HepG2 (cell line): ENCODE measurements at regions not wholly inside any gene's neighbourhood (a gene's known extent, or its start where the extent isn't known, plus 50 kb on each side); places are given as distances from the start of the nearest gene placed in this dataset.

Source experiments
- ATAC-seq: fragments of 200-7000 bp; cut with Tn5 transposase; 3 replicates; pipeline ENCODE4 v1.9.1; 2020; ENCODE audit warnings: mild to moderate bottlenecking, moderate library complexity
- BruUV-seq: library from RNA; stranded (reverse); fragments of 400-500 nt; replicated peaks from 2 replicates; lab custom pipeline; 2021; lab: Mats Ljungman, UMichigan
- CTCF ChIA-PET: fragments of 300-600 bp; formaldehyde crosslinking; extraction: SDS; loops from one replicate; lab custom pipeline; 2021; ENCODE audit warnings: low total read pairs, inconsistent platforms, low intra/inter-chr PET ratio; lab: Yijun Ruan, JAX
- POLR2A ChIA-PET: fragments of 350-600 bp; sonication (Branson Sonifier 250); formaldehyde crosslinking; loops from one replicate; lab custom pipeline; 2020; ENCODE audit warnings: antibody characterized with exemption, inconsistent platforms; lab: Yijun Ruan, JAX
- DNase-seq: peaks from one replicate; pipeline ENCODE4 v3.0.0-alpha.2; 2015; ENCODE audit warnings: low spot score
- FAIRE-seq: peaks from 3 replicates; lab custom pipeline; 2011; peaks lifted over from hg19 to GRCh38; lab: Jason Lieb, UNC
- H2AFZ ChIP-seq: one replicate; pipeline ENCODE4 v1.6.1; 2011; ENCODE audit warnings: low read length, inconsistent platforms
- H3K27ac ChIP-seq: fragments of 300-600 bp; 3 replicates; pipeline ENCODE4 v1.8.0; 2011; ENCODE audit warnings: mixed run types, mild to moderate bottlenecking, mixed read lengths, low read length, inconsistent platforms; ENCODE audit not compliant: insufficient read depth; ENCODE audit errors: extremely low read length
- H3K27me3 ChIP-seq, 2 experiments: fragments of 200-600 bp in 1 of 2; 2 replicates in 1 of 2; 3 replicates in 1 of 2; pipeline versions ENCODE4 v1.6.0 to v1.8.0; 2011; ENCODE audit warnings: low read length in 2 of 2, mild to moderate bottlenecking in 2 of 2, moderate library complexity in 2 of 2, inconsistent platforms in 1 of 2; ENCODE audit not compliant: insufficient read depth in 2 of 2, control insufficient read depth in 1 of 2
- H3K36me3 ChIP-seq, 2 experiments: fragments of 200-600 bp in 1 of 2; replicated peaks in 1 of 2; 2 replicates in 1 of 2; 3 replicates in 1 of 2; pipeline versions ENCODE4 v1.5.1 to v1.8.0; 2011; ENCODE audit warnings: low read length in 2 of 2, inconsistent platforms in 1 of 2; ENCODE audit not compliant: insufficient read depth in 2 of 2, control insufficient read depth in 1 of 2
- H3K4me1 ChIP-seq: 2 replicates; pipeline ENCODE4 v1.5.1; 2012; ENCODE audit warnings: low read length, inconsistent platforms; ENCODE audit not compliant: insufficient read depth
- H3K4me2 ChIP-seq: 2 replicates; pipeline ENCODE4 v1.6.0; 2011; ENCODE audit warnings: low read depth, low read length, inconsistent platforms
- H3K4me3 ChIP-seq, 3 experiments: fragments of 200-600 bp in 1 of 3; sonication (generic), shearing (Covaris generic) in 1 of 3; replicated peaks in 1 of 3; 2 replicates each; pipeline ENCODE4 v1.5.1; 2011 to 2016; ENCODE audit warnings: low read length in 3 of 3, inconsistent platforms in 2 of 3, low read depth in 2 of 3, mild to moderate bottlenecking in 2 of 3, control low read depth in 1 of 3, mixed read lengths in 1 of 3; ENCODE audit not compliant: insufficient read depth in 1 of 3
- H3K79me2 ChIP-seq: one replicate; pipeline ENCODE4 v1.6.1; 2011; ENCODE audit warnings: low read length, inconsistent platforms; ENCODE audit not compliant: insufficient read depth
- H3K9ac ChIP-seq: 2 replicates; pipeline ENCODE4 v1.6.0; 2011; ENCODE audit warnings: mild to moderate bottlenecking, low read depth, low read length, inconsistent platforms; ENCODE audit not compliant: insufficient read depth
- H3K9me3 ChIP-seq: 2 replicates; pipeline ENCODE4 v1.5.1; 2012; ENCODE audit warnings: mild to moderate bottlenecking, low read length
- H4K20me1 ChIP-seq: 2 replicates; pipeline ENCODE4 v1.6.0; 2011; ENCODE audit warnings: inconsistent platforms, mild to moderate bottlenecking, low read length, moderate library complexity; ENCODE audit not compliant: insufficient read depth
- GPN1 ChIP-seq: sonication (generic); formaldehyde crosslinking; IDR thresholded peaks from 2 replicates; pipeline ENCODE4 v1.5.1; 2020; ENCODE audit warnings: missing genetic modification reagents, borderline replicate concordance
- MYNN ChIP-seq: sonication (generic); formaldehyde crosslinking; IDR thresholded peaks from 2 replicates; pipeline ENCODE4 v1.4.0; 2020; ENCODE audit warnings: mild to moderate bottlenecking, low read depth, missing genetic modification reagents
- SRSF9 ChIP-seq: fragments of 200-400 bp; formaldehyde crosslinking; IDR thresholded peaks from 2 replicates; pipeline ENCODE4 v1.6.1; 2018; ENCODE audit warnings: borderline replicate concordance, mild to moderate bottlenecking, low read depth, low read length; ENCODE audit not compliant: insufficient read depth, poor library complexity, severe bottlenecking
- TBP ChIP-seq: sonication (generic); formaldehyde crosslinking; IDR thresholded peaks from 2 replicates; pipeline ENCODE4 v1.5.0; 2020; ENCODE audit warnings: missing genetic modification reagents
- ZNF207 ChIP-seq: fragments of 450-650 bp; IDR thresholded peaks from 2 replicates; pipeline ENCODE4 v1.6.1; 2016; ENCODE audit warnings: antibody characterized with exemption, borderline replicate concordance
- ZNF839 ChIP-seq: sonication (generic); formaldehyde crosslinking; IDR thresholded peaks from 2 replicates; pipeline ENCODE4 v1.4.0; 2020; ENCODE audit warnings: missing genetic modification reagents, mild to moderate bottlenecking, borderline replicate concordance
- WGBS: methylation state at CpG from one replicate; pipeline ENCODE4 v1.1.6; 2017; ENCODE audit warnings: low lambda C conversion rate; 5-methylcytosine and 5-hydroxymethylcytosine counted together
- in situ Hi-C: cut with HindIII; loops from 2 replicates; pipeline ENCODE4 v1.10.0; 2017; ENCODE audit warnings: low pct_unique_long_range_greater_than_20kb; ENCODE audit not compliant: extremely low pct_ligation_motif_present
- intact Hi-C: fragments of 100-400 bp; cut with micrococcal nuclease; formaldehyde crosslinking; loops from one replicate; pipeline ENCODE4 v1.10.0; 2022; ENCODE audit not compliant: unreplicated experiment
- TF ChIP-seq, protein P1 (sequence below): sonication (generic); formaldehyde crosslinking; IDR thresholded peaks from 2 replicates; pipeline ENCODE4 v1.4.0; 2020; ENCODE audit warnings: missing genetic modification reagents
- TF ChIP-seq, protein P2 (sequence below): IDR thresholded peaks from 2 replicates; pipeline ENCODE4 v1.6.1; 2016; ENCODE audit warnings: missing genetic modification reagents, missing compliant biosample characterization

DNA sequence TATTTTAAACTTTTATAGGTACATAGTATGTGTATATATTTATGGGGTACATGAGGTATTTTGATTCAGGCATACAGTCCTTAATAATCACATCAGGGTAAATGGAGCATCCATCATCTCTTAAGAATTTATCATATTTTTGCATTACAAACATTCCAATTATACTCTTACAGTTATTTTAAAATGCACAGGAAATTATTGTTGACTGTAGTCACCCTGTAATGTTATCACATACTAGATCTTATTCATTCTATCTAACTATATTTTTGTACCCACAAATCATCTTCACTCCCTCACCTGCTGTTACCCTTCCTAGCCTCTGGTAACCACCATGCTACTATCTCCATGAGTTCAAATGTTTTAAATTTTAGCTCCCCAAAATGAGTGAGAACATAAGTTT is 56.3 kb upstream of the FAM3C start:
- in situ Hi-C loops, result no loop called here
- H3K27me3 ChIP-seq, result no peaks in the 10 kb centered on the region
- ATAC-seq, result no peak

DNA sequence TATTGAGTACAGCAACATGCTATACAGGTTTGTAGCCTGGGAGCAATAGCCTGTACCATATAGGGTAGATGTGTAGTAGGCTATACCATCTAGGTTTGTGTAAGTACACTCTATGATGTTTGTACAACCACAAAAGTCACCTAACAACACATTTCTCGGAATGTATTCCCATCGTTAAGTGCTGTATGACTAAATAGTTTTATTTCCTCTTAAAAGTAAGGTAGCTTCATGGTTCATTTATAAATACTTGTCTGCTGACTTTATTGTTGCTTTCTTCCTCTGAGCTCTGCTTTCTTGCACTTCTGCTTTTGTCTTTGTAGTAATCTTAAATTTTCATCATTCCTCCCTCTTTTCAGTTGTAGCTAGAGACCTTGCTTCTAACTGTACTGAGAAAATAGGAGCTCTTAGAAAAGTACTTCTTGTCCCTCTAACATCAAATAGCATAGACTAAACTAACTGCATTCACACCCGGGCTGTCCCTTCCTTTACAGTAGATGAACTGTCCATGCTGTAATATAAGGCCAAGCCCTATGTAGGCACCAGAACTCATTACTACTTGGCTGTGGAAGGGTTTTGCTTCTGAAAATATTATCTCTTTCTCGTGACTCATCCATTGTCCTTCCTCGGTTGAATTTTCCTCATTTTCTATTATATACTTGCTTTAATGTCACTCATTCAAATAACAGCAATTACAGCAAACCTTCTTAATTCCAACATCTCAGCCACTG is 55.4 kb upstream of the FAM3C start:
- ChIA-PET CTCF (no interaction called here), POLR2A (no interaction called here)
- in situ Hi-C loops, result no loop called here
- H3K9me3 ChIP-seq, result no peaks in the 10 kb centered on the region
- intact Hi-C loops, result no loop called here
- no TSS peak for BruUV-seq
- H3K79me2 ChIP-seq, result no peaks in the 10 kb centered on the region
- H3K9ac ChIP-seq, result no peak overlapping the region
- H3K4me1 ChIP-seq, result no peaks in the 10 kb centered on the region
- no peak for FAIRE-seq
- no peaks in the 10 kb centered on the region for H3K27me3 ChIP-seq
- H3K4me2 ChIP-seq, result no peak overlapping the region
- no peak overlapping the region for H3K4me3 ChIP-seq
- no peak overlapping the region for H3K27ac ChIP-seq
- no peak overlapping the region for H2AFZ ChIP-seq
- H3K36me3 ChIP-seq, result no peaks in the 10 kb centered on the region
- 1% methylated on average over 5 of the region's 5 CpGs for WGBS
- no peak for ATAC-seq
- no peak for DNase-seq
- H4K20me1 ChIP-seq, result no peaks in the 10 kb centered on the region
- TF ChIP-seq, protein P1, sequence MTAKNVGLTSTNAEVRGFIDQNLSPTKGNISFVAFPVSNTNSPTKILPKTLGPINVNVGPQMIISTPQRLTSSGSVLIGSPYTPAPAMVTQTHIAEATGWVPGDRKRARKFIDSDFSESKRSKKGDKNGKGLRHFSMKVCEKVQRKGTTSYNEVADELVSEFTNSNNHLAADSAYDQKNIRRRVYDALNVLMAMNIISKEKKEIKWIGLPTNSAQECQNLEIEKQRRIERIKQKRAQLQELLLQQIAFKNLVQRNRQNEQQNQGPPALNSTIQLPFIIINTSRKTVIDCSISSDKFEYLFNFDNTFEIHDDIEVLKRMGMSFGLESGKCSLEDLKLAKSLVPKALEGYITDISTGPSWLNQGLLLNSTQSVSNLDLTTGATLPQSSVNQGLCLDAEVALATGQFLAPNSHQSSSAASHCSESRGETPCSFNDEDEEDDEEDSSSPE (CRISPR knock-in tag), result no peak
- TF ChIP-seq SRSF9 (no peak), ZNF839 (CRISPR knock-in tag) (no peak), GPN1 (CRISPR knock-in tag) (no peak), MYNN (no peak)
- TF ChIP-seq, protein P2, sequence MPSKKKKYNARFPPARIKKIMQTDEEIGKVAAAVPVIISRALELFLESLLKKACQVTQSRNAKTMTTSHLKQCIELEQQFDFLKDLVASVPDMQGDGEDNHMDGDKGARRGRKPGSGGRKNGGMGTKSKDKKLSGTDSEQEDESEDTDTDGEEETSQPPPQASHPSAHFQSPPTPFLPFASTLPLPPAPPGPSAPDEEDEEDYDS (CRISPR knock-in tag), result no peak

More for the DNA sequence above, 56.3 kb upstream of the FAM3C start:
- FAIRE-seq, result no peak
- no peak overlapping the region for H3K27ac ChIP-seq
- H2AFZ ChIP-seq, result no peak overlapping the region
- no peak for DNase-seq
- H3K4me3 ChIP-seq, result no peak overlapping the region
- no peaks in the 10 kb centered on the region for H3K79me2 ChIP-seq
- BruUV-seq, result no TSS peak
- no peak overlapping the region for H3K9ac ChIP-seq
- TF ChIP-seq ZNF207 (no peak), TBP (CRISPR knock-in tag) (no peak)
- ChIA-PET POLR2A (no interaction called here), CTCF (no interaction called here)
- H3K36me3 ChIP-seq, result no peaks in the 10 kb centered on the region
- no peaks in the 10 kb centered on the region for H4K20me1 ChIP-seq
- intact Hi-C loops, result no loop called here
- H3K4me1 ChIP-seq, result no peaks in the 10 kb centered on the region
- H3K4me2 ChIP-seq, result no peak overlapping the region
- no peaks in the 10 kb centered on the region for H3K9me3 ChIP-seq
